Ecto neural progenitor cell (in vitro differentiated cells): ENCODE measurements at regions not wholly inside any gene's neighbourhood (a gene's known extent, or its start where the extent isn't known, plus 50 kb on each side); places are given as distances from the start of the nearest gene placed in this dataset.
"Not testable (repeated sequence)": the region's sequence is repeated elsewhere in the genome, so short reads cannot be mapped to it uniquely, and the experiment has no call there.

Experiments
- DNase-seq: peaks from one replicate; pipeline ENCODE4 v3.0.0-alpha.2; 2018; ENCODE audit warnings: low spot score

DNA sequence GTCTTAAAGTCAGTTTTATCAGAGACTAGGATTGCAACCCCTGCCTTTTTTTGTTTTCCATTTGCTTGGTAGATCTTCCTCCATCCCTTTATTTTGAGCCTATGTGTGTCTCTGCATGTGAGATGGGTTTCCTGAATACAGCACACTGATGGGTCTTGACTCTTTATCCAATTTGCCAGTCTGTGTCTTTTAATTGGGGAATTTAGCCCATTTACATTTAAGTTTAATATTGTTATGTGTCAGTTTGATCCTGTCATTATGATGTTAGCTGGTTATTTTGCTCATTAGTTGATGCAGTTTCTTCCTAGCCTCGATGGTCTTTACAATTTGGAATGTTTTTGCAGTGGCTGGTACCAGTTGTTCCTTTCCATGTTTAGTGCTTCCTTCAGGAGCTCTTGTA lies 93.3 kb upstream of the GALNT18 start:
- not testable (repeated sequence) for DNase-seq

DNA sequence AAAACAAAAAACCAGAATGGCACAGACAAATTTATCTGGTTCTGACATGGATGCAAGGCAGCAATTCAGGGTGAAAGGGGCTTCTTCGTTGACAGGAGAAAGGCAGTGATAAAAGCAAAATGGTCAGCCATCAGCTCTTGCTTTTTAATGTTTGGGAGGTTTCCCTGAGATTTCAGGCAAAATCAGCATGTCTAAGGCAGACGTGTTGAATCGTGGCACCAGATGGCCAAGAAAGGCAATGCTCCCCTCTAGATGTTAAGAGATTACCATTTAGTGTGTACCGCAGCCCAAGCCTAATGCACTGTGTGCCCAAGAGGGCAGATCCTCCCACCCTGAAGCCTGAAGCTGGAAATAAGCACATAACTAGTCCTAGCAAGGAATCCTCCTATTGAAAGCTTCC lies 88.8 kb upstream of the GALNT18 start:
- DNase-seq, result no peak

DNA sequence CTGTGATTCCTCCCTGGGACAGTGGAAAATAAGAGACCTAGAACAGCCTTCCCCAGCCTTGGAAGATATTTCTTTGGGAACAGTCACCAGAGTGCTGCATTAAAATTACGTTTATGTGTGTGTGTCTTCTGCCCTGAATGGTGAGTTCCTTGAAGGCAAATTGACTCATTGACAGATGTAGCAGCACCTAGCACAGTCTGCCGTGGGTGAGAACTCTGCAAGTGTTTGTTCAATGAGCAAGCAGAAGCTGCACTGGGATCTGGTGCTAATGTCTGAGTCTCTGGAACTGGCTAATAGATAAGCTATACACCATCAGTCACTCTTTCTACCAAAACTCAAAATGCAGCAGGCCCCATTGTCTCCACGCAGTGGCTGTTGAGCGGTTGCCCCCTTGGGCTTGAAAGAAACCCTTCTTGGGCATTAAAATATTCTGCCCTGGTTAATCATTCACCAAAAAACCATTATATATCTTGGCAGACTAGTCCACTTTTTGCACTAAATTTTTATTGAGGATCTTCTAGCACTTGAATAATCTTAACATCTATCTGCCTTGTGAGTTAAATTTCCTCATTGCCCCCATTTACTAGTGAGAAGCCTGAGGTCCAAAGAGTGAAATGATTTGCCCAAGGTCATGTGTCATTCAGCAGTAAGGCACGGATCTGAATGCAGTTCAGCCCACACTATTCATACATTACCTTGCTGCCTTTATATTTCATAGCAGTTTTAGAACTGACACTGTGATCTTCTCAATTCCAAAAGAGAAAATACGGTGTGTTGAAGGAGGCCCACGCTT lies 87.8 kb upstream of the GALNT18 start:
- no peak for DNase-seq

DNA sequence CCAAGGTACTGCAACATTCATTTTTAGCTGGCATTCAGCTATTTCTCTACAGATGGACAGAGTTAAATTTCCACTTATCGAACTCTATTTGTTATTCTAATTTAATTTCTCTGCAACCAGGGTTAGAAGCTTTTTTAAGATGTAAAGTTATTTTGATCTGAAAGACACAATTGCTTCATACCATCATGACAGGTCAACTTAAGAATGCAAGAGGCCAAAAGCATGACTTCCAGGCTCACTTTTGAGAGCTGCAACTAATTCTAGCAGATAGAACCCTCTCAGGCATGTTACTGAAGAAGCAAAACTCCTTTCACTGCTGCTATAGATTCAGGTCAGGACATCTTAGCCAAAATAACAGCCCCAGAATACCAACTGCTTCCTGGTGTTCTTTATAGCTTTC lies 86.5 kb upstream of the GALNT18 start:
- no peak for DNase-seq

DNA sequence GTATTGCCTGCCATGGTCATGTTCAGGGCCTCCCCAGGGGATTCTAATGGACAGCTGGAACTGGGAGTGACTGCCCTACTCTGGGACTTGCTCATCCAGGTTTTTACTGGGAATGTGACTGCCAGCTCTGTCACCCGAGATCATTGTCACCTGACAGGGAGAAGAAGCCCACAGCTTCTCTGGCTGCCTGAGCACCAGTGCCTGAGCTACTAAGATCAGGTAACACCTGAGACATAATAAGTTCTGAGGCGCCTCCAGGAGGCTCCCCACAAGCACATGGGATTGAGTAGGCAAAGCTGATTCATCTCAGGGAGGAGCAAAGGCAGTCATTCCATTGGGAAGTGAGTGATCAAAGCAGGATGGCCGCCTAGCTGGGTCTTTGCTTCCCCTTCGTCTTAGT lies 84.2 kb upstream of the GALNT18 start:
- DNase-seq, result no peak

DNA sequence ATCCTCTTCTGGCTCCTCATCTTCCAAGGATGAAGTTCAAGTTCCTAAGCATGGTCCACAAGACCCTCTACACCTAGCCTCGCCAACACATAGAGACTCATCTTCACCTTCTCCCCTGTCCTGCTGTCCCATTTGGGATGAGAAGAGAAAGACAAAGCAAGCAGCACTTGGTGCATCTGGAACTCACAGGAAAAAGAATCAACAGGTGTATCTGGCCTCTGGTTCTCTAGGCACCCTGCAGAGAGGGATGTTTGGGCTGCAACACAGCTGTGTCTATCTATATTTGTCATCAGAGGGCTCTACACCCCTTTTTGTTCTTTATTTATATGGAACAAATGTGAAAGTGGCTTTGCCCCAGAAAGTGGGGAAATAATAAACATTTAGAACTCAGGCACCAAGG lies 82.1 kb upstream of the GALNT18 start:
- DNase-seq, result no peak

DNA sequence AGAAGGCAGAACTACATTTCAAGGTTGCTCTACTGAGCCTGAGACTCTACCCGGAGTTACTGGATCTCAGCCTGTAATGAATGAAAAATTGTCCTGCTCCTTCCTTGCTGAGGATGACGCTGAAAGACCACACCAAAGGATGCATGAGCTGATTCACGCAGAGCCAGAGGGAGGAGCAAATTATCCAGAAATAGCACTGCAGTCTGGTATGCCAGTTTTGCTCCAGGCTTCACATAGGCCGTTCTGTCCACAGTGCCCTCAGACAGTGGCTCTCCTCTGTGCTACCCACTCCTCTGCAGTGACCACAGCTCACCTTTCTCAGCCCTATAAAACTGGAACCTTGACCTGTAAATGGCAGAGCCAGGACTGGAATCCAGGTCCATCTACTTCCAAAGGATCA lies 79.3 kb upstream of the GALNT18 start:
- DNase-seq, result no peak

DNA sequence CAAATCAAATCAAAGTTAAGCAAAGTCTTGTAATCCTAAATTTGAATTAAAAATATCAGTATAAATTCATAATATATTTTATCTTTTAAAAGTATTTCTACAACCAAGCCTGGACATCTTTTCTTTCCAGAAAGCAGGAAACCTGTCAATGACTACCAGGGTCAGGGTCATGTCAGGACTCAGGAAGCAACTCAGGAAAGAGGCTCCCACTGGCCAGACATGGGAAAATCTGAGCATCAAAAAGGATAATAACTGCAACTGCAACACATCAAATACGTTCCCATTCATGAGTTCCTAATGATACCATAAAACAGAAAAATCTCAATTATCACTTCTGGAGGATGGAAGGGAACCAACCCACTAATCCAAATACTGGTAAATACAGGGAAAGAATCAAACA lies 76.0 kb upstream of the GALNT18 start:
- DNase-seq, result no peak

DNA sequence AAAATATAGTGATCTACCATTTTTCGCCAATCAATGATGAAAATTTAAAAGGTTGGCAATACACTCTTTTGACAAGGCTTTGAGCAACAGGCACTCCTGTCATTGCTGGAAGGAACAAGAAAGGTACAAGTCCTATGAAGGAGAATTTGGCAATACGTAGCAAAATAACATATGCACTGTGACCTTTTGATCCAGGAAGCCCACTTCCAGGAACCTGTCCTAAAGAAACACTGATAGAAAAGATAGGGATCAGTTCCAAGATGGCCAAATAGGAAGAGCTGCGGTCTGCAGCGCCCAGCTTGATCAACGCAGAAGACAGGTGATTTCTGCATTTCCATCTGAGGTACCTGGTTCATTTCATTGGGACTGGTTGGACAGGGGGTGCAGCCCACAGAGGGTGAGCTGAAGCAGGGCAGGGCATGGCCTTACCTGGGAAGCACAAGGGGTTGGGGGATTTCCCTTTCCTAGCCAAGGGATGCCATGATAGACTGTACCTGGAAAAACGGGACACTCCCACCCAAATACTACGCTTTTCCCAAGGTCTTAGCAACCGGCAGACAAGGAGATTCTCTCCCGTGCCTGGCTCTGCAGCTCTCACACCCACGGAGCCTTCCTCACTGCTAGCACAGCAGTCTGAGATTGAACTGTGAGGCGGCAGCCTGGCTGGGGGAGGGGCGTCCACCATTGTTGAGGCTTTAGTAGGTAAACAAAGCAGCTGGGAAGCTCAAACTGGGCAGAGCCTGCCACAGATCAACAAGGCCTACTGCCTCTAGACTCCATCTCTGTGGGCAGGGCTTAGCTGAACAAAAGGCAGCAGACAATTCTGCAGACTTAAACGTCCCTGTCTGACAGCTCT lies 69.7 kb upstream of the GALNT18 start:
- peak; percentile 86 for DNase-seq

DNA sequence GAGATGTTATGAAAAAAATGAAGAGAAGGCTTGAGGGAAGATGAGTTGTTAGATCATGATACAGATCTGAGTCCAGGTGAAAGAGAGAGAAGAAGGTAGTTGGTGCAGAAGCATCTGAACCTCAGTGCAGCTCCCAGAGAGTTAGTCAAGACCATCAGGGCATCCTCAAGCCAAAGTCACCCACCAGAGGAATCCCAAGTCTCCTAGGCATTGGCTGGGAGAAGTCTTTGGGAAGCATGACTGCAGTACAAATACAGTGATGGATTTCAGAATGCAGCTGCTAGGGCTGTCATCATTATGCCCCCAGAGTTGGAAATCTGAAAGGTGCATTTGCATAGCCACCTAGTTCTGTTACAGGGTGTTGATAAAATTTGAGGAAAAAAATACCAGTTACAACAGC lies 59.7 kb upstream of the GALNT18 start:
- no peak for DNase-seq

DNA sequence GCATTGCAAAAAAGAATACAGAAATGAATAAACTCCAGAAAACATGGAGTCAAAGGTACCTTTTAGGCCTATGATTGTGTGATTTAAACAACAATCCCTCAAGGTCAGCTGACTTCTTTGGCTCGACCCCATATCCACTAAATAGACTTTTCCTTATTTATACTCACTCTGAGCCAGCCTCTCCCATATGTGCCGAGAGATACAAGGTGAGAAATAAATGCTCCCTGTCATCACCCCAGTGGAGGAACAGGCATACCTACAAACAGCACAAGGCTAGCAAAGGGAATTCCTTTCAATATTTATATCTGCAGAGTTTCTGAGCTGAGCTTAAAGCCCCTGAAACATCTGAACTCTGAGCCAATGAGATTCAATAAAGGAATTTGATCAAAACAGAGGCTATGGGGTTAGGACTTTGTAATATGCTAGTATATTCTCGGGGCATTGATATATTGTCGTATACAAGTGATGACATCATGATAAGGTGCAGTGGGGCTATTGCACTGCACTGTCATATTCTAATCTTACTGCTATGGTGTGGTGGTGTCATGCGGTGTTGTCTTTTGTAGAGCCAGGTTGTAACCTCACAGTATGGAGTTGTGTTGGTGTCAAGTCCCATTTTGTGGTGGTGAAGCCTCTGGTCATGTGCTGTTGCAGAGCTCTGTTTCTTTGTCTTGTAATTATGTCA lies 56.0 kb upstream of the GALNT18 start:
- DNase-seq, result no peak

DNA sequence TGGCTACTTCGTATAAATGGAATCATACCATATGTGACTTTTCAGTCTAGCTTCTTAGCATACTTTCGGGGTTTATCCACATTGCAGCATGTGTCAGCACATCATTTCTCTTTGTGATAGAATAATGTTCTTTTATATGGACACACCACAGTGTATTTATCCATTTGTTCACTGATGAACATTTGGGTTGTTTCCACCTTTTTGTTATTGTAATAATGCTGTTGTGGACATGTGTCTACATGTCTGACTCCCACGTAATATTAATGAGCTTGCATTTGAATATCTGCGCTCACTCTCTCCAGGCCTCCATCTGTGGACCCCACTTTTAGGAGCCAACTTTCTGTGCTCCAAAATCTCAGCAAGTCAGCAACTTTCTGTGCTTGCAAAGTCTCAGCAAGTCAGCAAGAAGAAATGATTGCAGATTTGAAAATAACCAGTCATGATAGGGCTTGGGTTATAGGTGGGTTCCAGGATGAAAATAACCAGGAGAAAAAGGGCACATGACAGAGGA lies 53.9 kb upstream of the GALNT18 start:
- DNase-seq, result no peak

DNA sequence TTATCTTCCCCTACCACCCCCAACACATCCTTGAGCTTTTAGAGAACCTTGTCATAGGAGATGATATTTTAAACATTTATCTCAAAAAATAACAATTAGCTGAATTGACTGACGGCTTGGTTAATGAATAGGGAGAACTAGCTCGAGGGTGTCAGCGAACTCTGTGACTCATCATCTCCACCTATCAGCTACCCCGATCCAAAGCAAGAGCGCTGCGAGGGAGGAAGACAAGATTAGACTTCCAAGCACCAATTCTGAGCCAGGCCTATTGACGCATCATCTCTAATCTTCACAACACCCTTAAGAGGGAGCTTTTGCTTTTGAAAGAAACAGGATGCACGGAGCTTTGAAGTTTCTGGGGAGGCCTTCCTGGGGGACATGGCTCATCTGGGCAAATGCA lies 51.0 kb upstream of the GALNT18 start:
- DNase-seq, result no peak

DNA sequence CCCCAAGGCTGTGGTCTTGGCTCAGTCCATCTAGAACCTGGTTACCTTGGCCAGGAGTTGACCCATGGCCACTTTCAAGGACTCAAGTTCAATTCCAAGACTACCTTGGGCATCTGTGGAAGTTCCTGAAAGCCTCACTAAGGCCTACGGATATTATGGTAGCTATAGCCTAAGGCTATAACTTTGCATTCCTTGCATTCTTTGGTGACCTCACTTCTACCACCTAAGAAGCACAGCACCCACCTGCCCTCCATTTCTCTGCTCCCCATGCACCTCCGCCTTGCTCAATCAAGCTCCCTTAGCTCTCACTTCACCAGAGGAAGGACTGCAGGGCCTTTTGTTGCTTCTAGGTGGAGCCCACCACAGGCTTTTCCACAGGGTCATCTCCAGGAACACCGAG lies 50.3 kb upstream of the GALNT18 start:
- DNase-seq, result no peak
